ENCODE measurements at regions not wholly inside any gene's neighbourhood (a gene's known extent, or its start where the extent isn't known, plus 50 kb on each side); places are given as distances from the start of the nearest gene placed in this dataset.

DNA sequence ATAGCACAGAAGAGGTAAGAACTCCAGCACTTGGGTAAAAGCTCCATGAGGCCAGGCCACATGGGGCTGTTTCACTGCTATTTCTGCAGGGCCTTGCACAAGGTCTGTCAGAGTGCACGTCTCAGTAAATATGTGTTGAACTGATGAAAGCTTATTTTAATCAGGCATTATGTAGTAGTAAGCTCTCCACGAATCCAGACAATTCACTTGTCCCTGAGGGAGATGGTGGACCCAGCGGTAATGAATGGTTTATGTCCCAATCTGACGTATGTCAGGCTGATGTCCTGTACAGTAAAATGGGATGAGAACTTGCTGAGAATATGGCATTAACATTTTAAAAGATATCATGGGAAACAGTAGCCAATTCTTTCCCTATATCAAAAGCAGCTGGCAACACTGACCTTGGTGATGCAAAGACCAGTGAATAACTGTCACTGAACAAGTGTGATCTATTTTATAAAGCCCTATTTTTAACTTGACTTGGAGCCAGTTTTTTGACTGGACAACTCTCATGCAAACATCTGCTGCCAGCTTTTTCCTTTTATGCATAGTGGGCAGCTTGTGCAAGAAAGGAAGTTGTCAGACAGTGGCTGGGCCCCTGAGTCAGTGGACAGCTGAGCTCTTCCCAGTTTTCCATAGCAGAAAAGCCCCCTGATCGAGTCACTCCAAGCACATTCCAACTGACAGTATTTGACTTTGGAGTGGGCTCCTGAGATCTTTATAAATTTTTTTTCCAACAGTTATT lies 519.8 kb upstream of the MDFIC2 start:
- no peak for TF ChIP-seq YY1 (IDR thresholded peaks at IDR 0.05; ENCODE audit: low read depth)
- TF ChIP-seq CEBPB (IDR thresholded peaks at IDR 0.05) = no peak
- TF ChIP-seq RAD21 (IDR thresholded peaks at IDR 0.05; ENCODE audit: low read depth) = no peak
- no peak for TF ChIP-seq FOXM1 (IDR thresholded peaks at IDR 0.05; ENCODE audit: borderline replicate concordance, low read depth)
- TF ChIP-seq, protein P1, sequence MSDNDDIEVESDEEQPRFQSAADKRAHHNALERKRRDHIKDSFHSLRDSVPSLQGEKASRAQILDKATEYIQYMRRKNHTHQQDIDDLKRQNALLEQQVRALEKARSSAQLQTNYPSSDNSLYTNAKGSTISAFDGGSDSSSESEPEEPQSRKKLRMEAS (IDR thresholded peaks at IDR 0.05) = no peak
- TF ChIP-seq EP300 (IDR thresholded peaks at IDR 0.05; ENCODE audit: borderline replicate concordance) = no peak
- TF ChIP-seq TEAD4 (IDR thresholded peaks at IDR 0.05) = no peak
- no peak for TF ChIP-seq REST (IDR thresholded peaks at IDR 0.05; ENCODE audit: low read depth)
